GM18502 (cell line): ENCODE measurements at regions not wholly inside any gene's neighbourhood (a gene's known extent, or its start where the extent isn't known, plus 50 kb on each side); places are given as distances from the start of the nearest gene placed in this dataset.
"Not testable (repeated sequence)": the region's sequence is repeated elsewhere in the genome, so short reads cannot be mapped to it uniquely, and the experiment has no call there.

Source experiments
- ATAC-seq: cut with Tn5 transposase; IDR thresholded peaks from one replicate; pipeline ENCODE4 v1.9.1; 2021; ENCODE audit warnings: mild to moderate bottlenecking; ENCODE audit not compliant: unreplicated experiment, poor library complexity

DNA sequence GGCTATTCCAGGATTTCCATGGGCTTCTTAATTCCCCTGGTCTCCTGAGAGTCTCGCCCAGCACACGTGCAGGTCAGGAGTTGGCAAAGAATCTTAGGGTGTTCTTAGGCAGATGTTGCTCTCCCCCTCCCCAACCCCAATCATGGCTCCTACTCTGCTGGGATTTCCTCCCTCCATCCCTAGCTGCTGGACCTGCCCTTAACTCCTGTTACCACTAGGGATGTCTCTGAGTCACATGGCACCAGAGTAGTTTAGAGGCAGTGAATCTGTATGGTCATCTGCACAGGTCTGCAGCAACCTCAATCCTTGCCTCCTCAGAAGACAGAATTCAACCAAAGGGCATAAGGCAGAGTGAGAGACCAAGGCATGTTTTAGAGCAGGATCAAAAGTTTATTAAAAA lies 51.8 kb upstream of the CHST3 start:
- ATAC-seq, result no peak

DNA sequence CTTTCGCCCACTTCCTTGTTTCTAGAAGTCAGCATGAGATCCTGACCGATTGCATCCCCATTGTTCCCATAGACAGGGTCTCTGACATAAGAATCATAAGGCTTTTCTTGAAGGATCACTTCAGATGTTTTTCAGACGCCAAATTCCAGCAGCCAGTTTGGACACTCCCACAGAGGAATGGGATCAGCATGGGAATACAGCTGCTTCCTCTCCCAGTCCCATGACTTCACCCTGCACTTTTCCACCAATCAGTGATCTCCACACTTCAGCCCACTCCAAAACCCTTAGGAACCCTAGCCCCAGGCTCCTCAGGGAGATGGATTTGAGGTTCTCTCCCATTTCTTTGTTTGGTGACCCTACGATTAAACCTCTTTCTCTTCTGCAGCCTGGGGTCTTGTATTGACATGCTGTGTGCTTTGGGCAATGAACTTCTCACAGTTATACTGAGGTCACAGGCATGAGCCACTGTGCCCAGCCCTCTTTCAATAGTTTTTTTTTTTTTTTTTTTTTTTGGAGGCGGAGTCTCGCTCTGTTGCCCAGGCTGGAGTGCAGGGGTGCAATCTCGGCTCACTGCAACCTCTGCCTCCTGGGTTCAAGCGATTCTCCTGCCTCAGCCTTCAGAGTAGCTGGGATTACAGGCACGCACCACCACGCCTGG lies 52.8 kb upstream of the CHST3 start:
- ATAC-seq, result no peak

DNA sequence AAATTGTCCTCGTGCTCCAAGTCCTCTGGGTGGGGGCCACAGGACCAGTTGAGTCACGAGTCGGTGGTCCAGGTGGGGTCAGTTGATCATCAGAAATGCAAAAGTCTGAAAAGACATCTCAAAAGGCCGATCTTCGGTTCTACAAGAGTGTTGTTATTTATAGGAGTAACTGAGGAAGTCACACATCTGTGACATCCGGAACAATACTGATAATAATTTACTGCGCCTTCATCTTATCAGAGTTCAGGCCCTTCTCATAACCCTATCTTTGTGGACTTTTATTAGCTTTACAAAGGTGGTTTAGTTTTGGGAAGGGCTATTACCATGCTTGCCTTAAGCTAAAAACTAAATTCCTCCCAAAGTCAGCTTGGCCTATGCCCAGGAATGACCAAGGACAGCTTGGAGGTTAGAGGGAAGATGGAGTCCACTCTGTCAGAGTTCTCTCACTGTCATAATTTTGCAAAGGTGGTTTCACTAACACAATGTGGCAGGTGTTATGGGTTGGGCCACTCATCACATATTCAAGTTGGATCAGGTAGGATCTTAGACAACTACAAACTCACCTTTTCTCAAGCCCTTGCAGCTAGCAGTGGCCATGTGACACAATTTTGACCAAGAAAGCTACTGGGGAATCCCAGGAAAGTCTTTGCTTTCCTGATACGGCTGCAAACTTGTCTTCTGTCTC lies 54.7 kb upstream of the CHST3 start:
- ATAC-seq, result peak; percentile 65

DNA sequence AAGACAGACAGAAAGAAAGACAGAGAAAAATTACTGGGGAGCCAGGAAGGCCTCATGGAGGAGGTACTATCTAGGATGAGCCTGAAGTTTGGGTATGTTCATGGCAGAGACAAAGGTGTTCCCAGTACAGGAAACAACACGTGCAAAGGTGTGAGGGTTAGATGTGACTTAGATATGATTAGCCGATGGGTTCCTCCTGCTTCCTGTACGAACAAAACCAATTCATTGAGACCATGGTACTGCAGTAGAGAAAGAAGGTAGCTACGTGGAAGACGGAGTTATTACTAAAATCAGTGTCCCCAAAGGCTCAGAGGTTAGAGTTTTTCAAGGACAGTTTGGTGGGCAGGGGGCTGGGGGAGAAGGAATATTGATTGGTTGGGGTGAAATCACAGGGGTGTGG lies 55.2 kb upstream of the CHST3 start:
- ATAC-seq, result no peak

DNA sequence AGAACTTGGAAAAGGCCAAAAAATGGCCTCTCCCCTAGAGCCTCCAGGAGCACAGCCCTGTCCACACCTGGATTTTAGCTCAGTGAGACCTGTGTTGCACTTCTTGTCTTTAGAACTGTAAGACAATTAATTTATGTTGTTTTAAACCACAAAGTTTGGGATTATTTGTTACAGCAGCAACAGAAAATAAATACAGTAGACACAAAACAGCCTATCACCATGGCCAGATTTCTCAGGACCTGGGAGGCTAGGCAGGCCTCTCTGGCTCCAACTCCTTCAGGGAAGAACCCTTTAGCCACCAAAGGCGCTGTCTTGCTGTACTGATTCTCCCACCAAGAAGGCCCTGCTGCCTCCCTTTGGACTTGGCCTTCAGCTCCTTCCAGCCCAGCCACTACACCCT lies 54.1 kb upstream of the PSAP start:
- ATAC-seq, result no peak

DNA sequence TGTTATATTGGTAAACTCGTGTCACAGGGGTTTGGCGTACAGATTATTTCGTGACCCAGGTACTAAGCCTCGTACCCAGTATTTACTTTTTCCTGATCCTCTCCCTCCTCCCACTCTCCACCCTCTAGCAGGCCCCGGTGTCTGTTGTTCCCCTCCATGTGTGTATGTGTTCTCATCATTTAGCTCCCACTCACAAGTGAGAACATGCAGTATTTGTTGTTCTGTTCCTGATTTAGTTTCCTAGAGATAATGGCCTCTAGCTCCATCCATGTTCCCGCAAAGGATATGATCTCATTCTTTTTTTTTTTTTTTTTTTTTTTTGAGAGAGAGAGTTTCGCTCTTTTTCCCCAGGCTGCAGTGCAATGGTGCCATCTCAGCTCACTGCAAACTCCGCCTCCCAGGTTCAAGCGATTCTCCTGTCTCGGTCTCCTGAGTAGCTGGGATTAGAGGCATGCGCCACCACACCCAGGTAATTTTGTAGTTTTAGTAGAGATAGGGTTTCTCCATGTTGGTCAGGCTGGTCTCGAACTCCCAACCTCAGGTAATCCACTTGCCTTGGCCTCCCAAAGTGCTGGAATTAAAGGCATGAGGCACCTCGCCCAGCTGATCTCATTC lies 52.7 kb upstream of the PSAP start:
- ATAC-seq, result not testable (repeated sequence)

DNA sequence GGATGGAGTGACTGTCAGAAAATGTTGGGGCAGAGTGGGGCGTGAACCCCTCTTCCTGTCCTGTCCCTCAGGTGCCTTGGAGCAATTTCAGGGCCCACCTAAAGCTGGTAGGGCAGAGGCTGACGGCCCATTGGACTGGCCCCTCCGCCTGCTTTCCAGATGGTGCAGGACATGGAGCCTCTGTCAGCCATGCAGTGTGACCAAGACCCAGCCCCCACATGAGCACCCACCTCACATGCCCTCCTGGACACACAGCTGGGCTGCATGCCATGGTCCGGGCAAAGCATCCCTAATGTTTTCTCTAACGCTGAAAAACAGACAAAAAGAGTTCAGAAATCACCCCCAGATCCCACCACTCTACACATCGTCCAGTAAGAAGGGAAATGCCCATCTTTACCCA lies 51.3 kb upstream of the PSAP start:
- ATAC-seq, result no peak
